Small intestine (tissue), 7 donors: ENCODE measurements at regions not wholly inside any gene's neighbourhood (a gene's known extent, or its start where the extent isn't known, plus 50 kb on each side); places are given as distances from the start of the nearest gene placed in this dataset.
"Not testable (repeated sequence)": the region's sequence is repeated elsewhere in the genome, so short reads cannot be mapped to it uniquely, and the experiment has no call there.

Source experiments
- DNase-seq, 2 donors: peaks; one replicate each; pipeline versions ENCODE4 v3.0.0 to v3.0.0-alpha.2; 2013
- FAIRE-seq: peaks from 2 replicates; lab custom pipeline; 2012; peaks lifted over from hg19 to GRCh38; lab: Jason Lieb, UNC
- H3K27ac ChIP-seq, 3 donors: one replicate each; pipeline ENCODE4 v1.5.1; 2013; ENCODE audit warnings: low read length in 2 of 3, mild to moderate bottlenecking in 2 of 3, control low read depth in 1 of 3, inconsistent platforms in 1 of 3, low read depth in 1 of 3, moderate library complexity in 1 of 3
- H3K27me3 ChIP-seq, 3 donors: one replicate each; pipeline ENCODE4 v1.6.1; 2013; ENCODE audit warnings: low read length in 3 of 3, inconsistent platforms in 1 of 3; ENCODE audit not compliant: control insufficient read depth in 3 of 3, insufficient read depth in 3 of 3
- H3K36me3 ChIP-seq, 3 donors: one replicate each; pipeline ENCODE4 v1.6.1; 2013; ENCODE audit warnings: low read length in 3 of 3, inconsistent platforms in 1 of 3, low read depth in 1 of 3, mild to moderate bottlenecking in 1 of 3, moderate library complexity in 1 of 3; ENCODE audit not compliant: control insufficient read depth in 3 of 3, insufficient read depth in 2 of 3
- H3K4me1 ChIP-seq, 3 donors: one replicate each; pipeline ENCODE4 v1.6.1; 2013; ENCODE audit warnings: low read length in 2 of 3, inconsistent platforms in 1 of 3, low read depth in 1 of 3, mild to moderate bottlenecking in 1 of 3, moderate library complexity in 1 of 3; ENCODE audit not compliant: control insufficient read depth in 3 of 3, insufficient read depth in 2 of 3
- H3K4me3 ChIP-seq, 3 donors: one replicate each; pipeline ENCODE4 v1.5.1; 2013; ENCODE audit warnings: low read length in 3 of 3, control low read depth in 1 of 3, inconsistent platforms in 1 of 3, low read depth in 1 of 3, mild to moderate bottlenecking in 1 of 3, moderate library complexity in 1 of 3
- H3K9me3 ChIP-seq, 2 donors: one replicate each; pipeline ENCODE4 v1.6.1; 2013; ENCODE audit warnings: low read depth in 1 of 2, low read length in 1 of 2; ENCODE audit not compliant: control insufficient read depth in 2 of 2, insufficient read depth in 1 of 2
- WGBS, 3 donors: extraction: QIAGEN DNeasy Blood & Tissue Kit; methylation state at CpG; one replicate each; pipeline ENCODE4 v1.1.7; 2013; 5-methylcytosine and 5-hydroxymethylcytosine counted together
- donor health status: healthy with polysubstance abuse.
- donor health status: control.
- donor health status: control.
- donor health status: Bipolar disorder and iron deficiency.
- donor health status: healthy.

- DNase-seq, H3K9me3 ChIP-seq, H3K4me1 ChIP-seq, H3K4me3 ChIP-seq, H3K27me3 ChIP-seq, H3K27ac ChIP-seq, H3K36me3 ChIP-seq, FAIRE-seq: not testable (repeated sequence)
- no CpG with 5 or more reads among the region's 1 CpG for WGBS, 3 donors
These were observed 215.2 kb upstream of the TGIF2LX start for GRCh38 chrX:89706481-89706880.

- not testable (repeated sequence) for DNase-seq, H3K4me3 ChIP-seq, H3K27ac ChIP-seq, H3K27me3 ChIP-seq, H3K36me3 ChIP-seq, H3K9me3 ChIP-seq, H3K4me1 ChIP-seq
- 22% methylated on average over 1 of the region's 1 CpG; no CpG with 5 or more reads in 2 of the 3 donors for WGBS, 3 donors
- peak; percentile 95 for FAIRE-seq
These were observed 214.3 kb upstream of the TGIF2LX start for GRCh38 chrX:89707363-89707927.

GRCh38 chrX:89734367-89734766, 187.3 kb upstream of the TGIF2LX start:
- H3K9me3 ChIP-seq, FAIRE-seq, DNase-seq, H3K27me3 ChIP-seq, H3K4me3 ChIP-seq, H3K27ac ChIP-seq, H3K4me1 ChIP-seq, H3K36me3 ChIP-seq: not testable (repeated sequence)
- WGBS, 3 donors, result 90 to 95% (median 92%) methylated on average over 11 of the region's 11 CpGs

GRCh38 chrX:89756466-89756865, 165.2 kb upstream of the TGIF2LX start:
- not testable (repeated sequence) for DNase-seq, H3K27me3 ChIP-seq, FAIRE-seq, H3K4me3 ChIP-seq, H3K4me1 ChIP-seq, H3K9me3 ChIP-seq, H3K27ac ChIP-seq, H3K36me3 ChIP-seq
- WGBS, 3 donors, result 74 to 86% (median 81%) methylated on average over 4 of the region's 4 CpGs

GRCh38 chrX:89757767-89758166, 163.9 kb upstream of the TGIF2LX start:
- WGBS, 3 donors, result 0% methylated on average over 1 of the region's 1 CpG
- H3K9me3 ChIP-seq, H3K4me1 ChIP-seq, H3K36me3 ChIP-seq, DNase-seq, FAIRE-seq, H3K27me3 ChIP-seq, H3K4me3 ChIP-seq, H3K27ac ChIP-seq: not testable (repeated sequence)

- DNase-seq, H3K9me3 ChIP-seq, H3K4me3 ChIP-seq, FAIRE-seq, H3K27ac ChIP-seq, H3K4me1 ChIP-seq, H3K27me3 ChIP-seq, H3K36me3 ChIP-seq: not testable (repeated sequence)
- WGBS, 3 donors, result 89 to 91% (median 90%) methylated on average over 5 of the region's 5 CpGs
These were observed 162.5 kb upstream of the TGIF2LX start for GRCh38 chrX:89759076-89759685.

- not testable (repeated sequence) for H3K27me3 ChIP-seq, H3K9me3 ChIP-seq, FAIRE-seq, H3K4me3 ChIP-seq, H3K36me3 ChIP-seq, H3K27ac ChIP-seq, DNase-seq, H3K4me1 ChIP-seq
- 32 to 73% (median 45%) methylated on average over 2 to 3 of the region's 3 CpGs for WGBS, 3 donors
These were observed 150.1 kb upstream of the TGIF2LX start for GRCh38 chrX:89771639-89772038.

- H3K4me3 ChIP-seq, FAIRE-seq, H3K4me1 ChIP-seq, H3K27ac ChIP-seq, H3K36me3 ChIP-seq, H3K9me3 ChIP-seq, H3K27me3 ChIP-seq, DNase-seq: not testable (repeated sequence)
- WGBS, 3 donors, result 81 to 94% (median 86%) methylated on average over 3 of the region's 3 CpGs
These were observed 110.3 kb upstream of the TGIF2LX start for GRCh38 chrX:89811440-89811839.

- H3K27ac ChIP-seq, H3K4me1 ChIP-seq, H3K9me3 ChIP-seq, DNase-seq, H3K36me3 ChIP-seq, H3K27me3 ChIP-seq, FAIRE-seq, H3K4me3 ChIP-seq: not testable (repeated sequence)
- 77 to 85% (median 79%) methylated on average over 6 of the region's 6 CpGs for WGBS, 3 donors
These were observed 82.0 kb upstream of the TGIF2LX start for GRCh38 chrX:89839723-89840122.
